Activated T-cell treated with anti-CD3 and anti-CD28 coated beads, Interleukin-2, amount 50 U/mL, for 72 hours (primary cell): ENCODE measurements at regions not wholly inside any gene's neighbourhood (a gene's known extent, or its start where the extent isn't known, plus 50 kb on each side); places are given as distances from the start of the nearest gene placed in this dataset.
"Not testable (repeated sequence)": the region's sequence is repeated elsewhere in the genome, so short reads cannot be mapped to it uniquely, and the experiment has no call there.

Source experiments
- ATAC-seq, 2 donors: fragments of 150-1000 bp; cut with Tn5 transposase; replicated peaks in 1 of 2; 2 replicates each; pipeline ENCODE4 v1.10.0; 2021; ENCODE audit warnings: moderate library complexity in 2 of 2, mild to moderate bottlenecking in 1 of 2
- DNase-seq, 2 donors: peaks; one replicate each; pipeline ENCODE4 v3.0.0; 2021 to 2022; ENCODE audit warnings: mixed read lengths in 1 of 2
- H3K27ac Mint-ChIP-seq: one replicate; pipeline ENCODE4 v1.8.0; 2022; ENCODE audit warnings: mild to moderate bottlenecking, moderate library complexity, mixed read lengths
- H3K27me3 Mint-ChIP-seq: one replicate; pipeline ENCODE4 v1.8.0; 2022; ENCODE audit warnings: low read depth, mixed read lengths
- H3K36me3 Mint-ChIP-seq, 2 donors: one replicate each; pipeline ENCODE4 v1.8.0; 2022; ENCODE audit warnings: mixed read lengths in 2 of 2, mild to moderate bottlenecking in 1 of 2; ENCODE audit not compliant: insufficient read depth in 2 of 2
- H3K4me1 Mint-ChIP-seq: one replicate; pipeline ENCODE4 v1.8.0; 2022; ENCODE audit warnings: low read depth, mixed read lengths
- H3K4me3 Mint-ChIP-seq, 2 donors: one replicate each; pipeline ENCODE4 v1.8.0; 2022; ENCODE audit warnings: mild to moderate bottlenecking in 2 of 2, mixed read lengths in 2 of 2, moderate library complexity in 2 of 2
- H3K9me3 Mint-ChIP-seq, 2 donors: one replicate each; pipeline ENCODE4 v1.8.0; 2022; ENCODE audit warnings: mixed read lengths in 2 of 2

GRCh38 chr13:79933389-79933788, 407.5 kb downstream of the SPRY2 start:
- no peaks in the 10 kb centered on the region for H3K36me3 Mint-ChIP-seq
- DNase-seq (no peak), ATAC-seq (no peak)
- no peaks in the 10 kb centered on the region for H3K4me1 Mint-ChIP-seq
- no peak overlapping the region for H3K27ac Mint-ChIP-seq
- no peaks in the 10 kb centered on the region for H3K27me3 Mint-ChIP-seq
- no peak overlapping the region for H3K4me3 Mint-ChIP-seq
- peaks cover 0 to 2% of the 10 kb centered on the region in 2 donors for H3K9me3 Mint-ChIP-seq

GRCh38 chr13:79932556-79932955, 408.4 kb downstream of the SPRY2 start:
- H3K4me3 Mint-ChIP-seq, result no peak overlapping the region

GRCh38 chr13:79923973-79924556, 416.9 kb downstream of the SPRY2 start:
- not testable (repeated sequence) for H3K27me3 Mint-ChIP-seq, H3K4me3 Mint-ChIP-seq, DNase-seq, H3K4me1 Mint-ChIP-seq, H3K36me3 Mint-ChIP-seq, ATAC-seq, H3K27ac Mint-ChIP-seq
- peaks cover 11 to 23% of the 10 kb centered on the region in 2 donors for H3K9me3 Mint-ChIP-seq

More at GRCh38 chr13:79932556-79932955, 408.4 kb downstream of the SPRY2 start:
- no peaks in the 10 kb centered on the region for H3K36me3 Mint-ChIP-seq
- no peak overlapping the region for H3K27ac Mint-ChIP-seq
- H3K27me3 Mint-ChIP-seq, result no peaks in the 10 kb centered on the region
- DNase-seq (no peak), ATAC-seq (no peak)
- H3K4me1 Mint-ChIP-seq, result no peaks in the 10 kb centered on the region
- peaks cover 0 to 2% of the 10 kb centered on the region in 2 donors for H3K9me3 Mint-ChIP-seq

GRCh38 chr13:79919091-79919490, 421.8 kb downstream of the SPRY2 start:
- no peak for DNase-seq
- Mint-ChIP-seq H3K36me3 (peaks cover 0 to 2% of the 10 kb centered on the region in 2 donors), H3K9me3 (peaks cover 7 to 13% of the 10 kb centered on the region in 2 donors), H3K27me3 (no peaks in the 10 kb centered on the region), H3K27ac (no peak overlapping the region), H3K4me3 (no peak overlapping the region), H3K4me1 (no peaks in the 10 kb centered on the region)
- ATAC-seq, result no peak

- Mint-ChIP-seq H3K4me1 (no peaks in the 10 kb centered on the region), H3K27me3 (no peaks in the 10 kb centered on the region), H3K27ac (no peak overlapping the region), H3K4me3 (no peak overlapping the region), H3K36me3 (peaks cover 0 to 2% of the 10 kb centered on the region in 2 donors), H3K9me3 (peaks cover 6 to 13% of the 10 kb centered on the region in 2 donors)
- DNase-seq, result no peak
- ATAC-seq, result no peak
Measured at GRCh38 chr13:79918620-79919019, 422.3 kb downstream of the SPRY2 start.

GRCh38 chr13:79917628-79918027, 423.3 kb downstream of the SPRY2 start:
- no peak for ATAC-seq
- no peaks in the 10 kb centered on the region for H3K4me1 Mint-ChIP-seq
- no peaks in the 10 kb centered on the region for H3K36me3 Mint-ChIP-seq
- no peak overlapping the region for H3K4me3 Mint-ChIP-seq
- DNase-seq, result no peak
- no peaks in the 10 kb centered on the region for H3K27me3 Mint-ChIP-seq
- H3K27ac Mint-ChIP-seq, result no peak overlapping the region
- peaks cover 3 to 6% of the 10 kb centered on the region in 2 donors for H3K9me3 Mint-ChIP-seq

- no peak for ATAC-seq
- no peak for DNase-seq
- Mint-ChIP-seq H3K27me3 (no peaks in the 10 kb centered on the region), H3K9me3 (peaks cover 0 to 1% of the 10 kb centered on the region in 2 donors), H3K27ac (no peak overlapping the region), H3K4me3 (no peak overlapping the region), H3K36me3 (no peaks in the 10 kb centered on the region), H3K4me1 (no peaks in the 10 kb centered on the region)
Measured at GRCh38 chr13:79915114-79915811, 425.7 kb downstream of the SPRY2 start.

- no peak overlapping the region for H3K27ac Mint-ChIP-seq
- H3K36me3 Mint-ChIP-seq, result no peaks in the 10 kb centered on the region
- no peak for ATAC-seq
- no peak overlapping the region for H3K4me3 Mint-ChIP-seq
- no peak for DNase-seq
- peaks cover 3% of the 10 kb centered on the region for H3K27me3 Mint-ChIP-seq
- H3K4me1 Mint-ChIP-seq, result no peaks in the 10 kb centered on the region
- no peaks in the 10 kb centered on the region for H3K9me3 Mint-ChIP-seq
Measured at GRCh38 chr13:79913141-79913827, 427.6 kb downstream of the SPRY2 start.

- Mint-ChIP-seq H3K4me1 (no peaks in the 10 kb centered on the region), H3K4me3 (no peak overlapping the region), H3K9me3 (no peaks in the 10 kb centered on the region), H3K27me3 (peaks cover 8% of the 10 kb centered on the region), H3K36me3 (no peaks in the 10 kb centered on the region), H3K27ac (no peak overlapping the region)
- no peak for DNase-seq
- ATAC-seq, result no peak
Measured at GRCh38 chr13:79912403-79912802, 428.5 kb downstream of the SPRY2 start.

- no peak for ATAC-seq
- Mint-ChIP-seq H3K27me3 (peaks cover 8% of the 10 kb centered on the region), H3K4me3 (no peak overlapping the region), H3K9me3 (no peaks in the 10 kb centered on the region), H3K27ac (no peak overlapping the region), H3K36me3 (no peaks in the 10 kb centered on the region), H3K4me1 (no peaks in the 10 kb centered on the region)
- DNase-seq, result no peak
Measured at GRCh38 chr13:79910875-79911540, 429.9 kb downstream of the SPRY2 start.

GRCh38 chr13:79909644-79910043, 428.7 kb downstream of the NDFIP2 start:
- Mint-ChIP-seq H3K4me1 (no peaks in the 10 kb centered on the region), H3K36me3 (no peaks in the 10 kb centered on the region), H3K27ac (no peak overlapping the region), H3K27me3 (peaks cover 8% of the 10 kb centered on the region), H3K4me3 (no peak overlapping the region), H3K9me3 (no peaks in the 10 kb centered on the region)
- no peak for DNase-seq
- no peak for ATAC-seq

- ATAC-seq (no peak), DNase-seq (no peak)
- Mint-ChIP-seq H3K27me3 (peaks cover 8% of the 10 kb centered on the region), H3K27ac (no peak overlapping the region), H3K4me1 (no peaks in the 10 kb centered on the region), H3K9me3 (no peaks in the 10 kb centered on the region), H3K4me3 (no peak overlapping the region), H3K36me3 (no peaks in the 10 kb centered on the region)
Measured at GRCh38 chr13:79908381-79908780, 427.4 kb downstream of the NDFIP2 start.

GRCh38 chr13:79907527-79907926, 426.6 kb downstream of the NDFIP2 start:
- ATAC-seq, result no peak
- DNase-seq, result no peak
- Mint-ChIP-seq H3K4me1 (no peaks in the 10 kb centered on the region), H3K36me3 (no peaks in the 10 kb centered on the region), H3K4me3 (no peak overlapping the region), H3K27ac (no peak overlapping the region), H3K27me3 (peaks cover 8% of the 10 kb centered on the region), H3K9me3 (no peaks in the 10 kb centered on the region)
